Astrocyte of the hippocampus (primary cell): ENCODE measurements at regions not wholly inside any gene's neighbourhood (a gene's known extent, or its start where the extent isn't known, plus 50 kb on each side); places are given as distances from the start of the nearest gene placed in this dataset.
A peak's percentile ranks its signal among the peaks of the same experiment; 100 is the strongest.

Experiments used
- DNase-seq: peaks from one replicate; pipeline ENCODE4 v3.0.0; 2011; ENCODE audit warnings: low read depth, low spot score

DNA sequence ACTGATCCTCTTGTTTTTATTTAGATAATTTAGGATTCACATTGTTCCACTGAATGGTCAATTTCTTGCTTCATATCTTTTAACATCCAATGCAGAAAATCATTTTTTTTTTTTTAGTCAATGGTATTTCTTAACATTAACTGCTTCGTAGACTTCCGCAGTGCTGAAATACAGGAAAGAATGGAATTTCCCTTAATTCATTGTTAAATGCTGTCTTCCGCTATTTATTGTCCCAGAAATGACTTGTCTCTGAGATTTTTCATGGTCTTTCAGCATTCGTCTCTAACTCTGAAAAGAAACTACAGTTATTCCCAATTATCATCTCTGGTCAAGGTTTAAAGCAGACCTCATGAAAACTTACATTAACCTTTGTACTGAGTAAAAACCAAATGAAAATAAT lies 1029.1 kb upstream of the MANEA start:
- DNase-seq: no peak

- DNase-seq: no peak
These were observed 1041.5 kb upstream of the MANEA start for GRCh38 chr6:94535798-94536197.

GRCh38 chr6:94511502-94512088 lies 1065.7 kb upstream of the MANEA start:
- DNase-seq: no peak

DNA sequence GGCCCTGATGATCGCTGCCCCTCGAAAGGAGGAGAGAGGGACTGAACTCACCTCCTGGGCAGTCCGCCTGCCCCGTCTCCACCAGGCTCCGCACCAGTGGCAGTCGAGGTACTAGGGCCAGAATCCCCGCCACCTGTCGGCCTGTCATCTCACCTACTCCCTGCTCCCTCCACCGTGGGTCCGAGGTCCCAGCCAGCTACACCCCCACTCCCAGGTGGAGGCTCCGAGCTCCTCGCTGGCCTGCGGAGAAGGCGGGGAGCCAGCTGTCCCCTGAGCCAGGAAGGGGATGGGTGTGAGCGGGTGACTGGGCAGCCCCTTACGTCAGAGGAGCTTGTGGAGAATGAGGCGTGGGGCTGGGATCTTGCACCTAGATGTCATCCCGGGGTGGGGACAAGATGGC lies 1066.5 kb upstream of the MANEA start:
- DNase-seq: no peak

DNA sequence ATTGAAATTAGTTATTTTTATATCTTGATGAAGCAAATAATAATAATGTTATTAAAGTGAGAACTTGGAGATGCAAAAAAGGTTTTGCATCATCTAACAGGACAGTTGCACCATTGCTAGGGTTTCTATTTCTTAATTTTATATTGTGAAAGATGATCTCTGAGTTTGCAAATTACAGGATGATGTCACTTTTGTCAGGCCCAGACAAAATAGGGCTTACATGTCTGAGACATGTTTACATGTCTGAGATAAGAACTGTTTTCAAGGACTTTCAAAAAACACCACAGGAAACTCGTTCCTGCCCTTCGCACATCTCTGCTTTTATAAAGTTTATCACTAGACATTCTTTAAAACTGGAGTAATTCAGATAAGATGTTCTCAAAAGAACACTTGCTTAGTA lies 1075.8 kb upstream of the MANEA start:
- DNase-seq: no peak

- DNase-seq: no peak
These were observed 1078.7 kb upstream of the EPHA7 start for GRCh38 chr6:94498099-94498498.

GRCh38 chr6:94494500-94494899 lies 1075.1 kb upstream of the EPHA7 start:
- DNase-seq: no peak

- DNase-seq: no peak
These were observed 1068.0 kb upstream of the EPHA7 start for GRCh38 chr6:94487371-94487770.

GRCh38 chr6:94478133-94479005 lies 1059.0 kb upstream of the EPHA7 start:
- no peak for DNase-seq

GRCh38 chr6:94468830-94469229 lies 1049.5 kb upstream of the EPHA7 start:
- DNase-seq: no peak

DNA sequence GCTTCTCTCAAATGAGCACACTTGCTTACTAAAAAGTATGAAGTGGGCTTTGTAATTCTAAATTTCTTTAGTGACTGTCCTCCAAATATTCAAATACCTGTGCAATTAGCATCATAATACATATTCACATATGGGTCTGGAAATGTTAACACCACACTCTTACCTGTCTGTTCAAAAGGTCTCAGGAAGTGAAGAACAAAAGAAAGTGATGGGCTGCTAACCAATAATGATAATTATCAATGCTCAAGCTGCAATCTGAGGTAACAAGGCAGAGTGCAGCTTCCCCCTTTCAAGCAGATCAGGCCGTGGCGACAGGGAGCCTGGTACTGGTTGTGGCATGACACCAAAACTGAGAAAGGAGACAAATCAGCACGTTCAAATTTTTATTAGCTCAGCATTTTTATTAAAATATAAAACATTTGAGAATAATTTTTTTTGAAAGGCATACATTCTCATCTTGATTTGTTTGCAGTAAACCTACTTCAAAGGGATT lies 1044.7 kb upstream of the EPHA7 start:
- DNase-seq: no peak

DNA sequence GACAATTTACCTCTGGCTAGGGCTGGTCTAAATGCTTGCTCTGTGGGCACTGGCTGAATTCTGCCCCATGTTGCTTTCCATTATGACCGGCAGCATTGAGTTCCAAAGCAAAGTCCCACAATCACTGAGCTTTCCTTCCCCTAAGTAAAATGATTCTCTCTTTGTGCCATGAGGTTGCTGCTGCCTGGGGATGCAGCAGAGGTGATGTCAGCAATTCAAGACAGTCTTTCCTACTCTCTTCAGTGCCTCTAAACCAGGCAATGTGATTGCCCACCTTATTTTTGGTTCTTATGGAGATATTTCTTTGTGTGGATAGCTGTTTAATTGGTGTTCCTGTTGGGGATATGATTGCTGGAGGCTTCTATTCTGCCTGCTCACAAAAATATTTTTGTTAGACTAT lies 1043.9 kb upstream of the EPHA7 start:
- no peak for DNase-seq

DNA sequence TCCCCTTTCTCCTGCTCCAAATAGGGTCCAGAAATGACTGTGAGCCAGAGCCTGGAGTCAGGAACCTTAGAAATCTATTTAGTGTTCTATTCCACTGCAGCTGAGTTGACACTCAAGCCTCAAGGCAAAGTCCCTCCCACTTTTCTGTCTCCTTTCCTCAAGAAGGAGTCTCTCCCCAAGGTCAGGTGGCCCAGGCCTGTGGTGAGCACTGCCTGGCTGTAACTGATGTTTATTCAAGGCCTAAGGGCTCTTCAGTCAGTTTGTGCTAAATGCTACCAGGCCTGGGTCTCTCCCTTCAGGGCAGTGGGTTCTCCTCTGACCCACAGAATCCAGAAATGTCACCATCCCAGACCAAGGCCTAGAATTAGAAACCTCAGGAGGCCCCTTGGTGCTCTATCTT lies 1042.9 kb upstream of the EPHA7 start:
- DNase-seq: no peak

DNA sequence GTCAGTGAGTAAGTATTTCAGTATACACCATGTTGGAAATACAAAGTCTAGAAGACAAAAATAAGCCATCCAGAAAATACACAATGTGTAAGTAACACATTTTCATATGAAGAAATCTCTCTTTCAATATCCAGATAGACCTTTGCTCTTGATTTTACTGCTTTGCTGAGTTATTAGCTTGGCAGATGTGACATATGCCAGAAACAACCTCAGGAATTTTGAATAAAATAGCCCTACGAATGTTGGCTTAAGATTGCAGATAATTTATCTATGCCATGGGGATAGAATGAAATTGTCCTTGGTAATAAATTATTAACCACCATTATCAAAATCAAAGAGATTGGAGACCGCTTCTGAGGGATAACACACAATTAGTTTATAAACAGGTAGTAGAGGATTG lies 1036.9 kb upstream of the EPHA7 start:
- no peak for DNase-seq

GRCh38 chr6:94454231-94454630 lies 1034.9 kb upstream of the EPHA7 start:
- DNase-seq: no peak

DNA sequence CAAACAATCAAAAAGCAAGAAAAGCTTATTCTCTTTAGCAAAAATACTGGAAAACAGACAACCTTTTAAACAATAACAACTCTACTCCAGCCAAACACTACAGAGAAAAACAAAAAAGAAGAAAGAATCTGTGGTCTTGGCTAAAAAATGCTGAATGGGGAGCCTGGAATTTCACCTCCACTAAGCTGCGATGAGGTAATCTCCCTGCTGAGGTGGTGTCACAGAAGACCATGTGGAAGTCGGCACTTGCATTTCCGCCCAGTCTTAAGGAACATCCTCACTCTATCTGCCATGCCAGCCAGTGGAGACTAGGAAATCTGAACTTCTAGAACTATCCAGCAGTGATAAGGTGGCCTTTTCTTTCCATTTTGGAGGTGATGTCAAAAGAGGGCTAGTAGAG lies 1026.8 kb upstream of the EPHA7 start:
- DNase-seq: peak; percentile 2

GRCh38 chr6:94443701-94444100 lies 1024.3 kb upstream of the EPHA7 start:
- DNase-seq: no peak

DNA sequence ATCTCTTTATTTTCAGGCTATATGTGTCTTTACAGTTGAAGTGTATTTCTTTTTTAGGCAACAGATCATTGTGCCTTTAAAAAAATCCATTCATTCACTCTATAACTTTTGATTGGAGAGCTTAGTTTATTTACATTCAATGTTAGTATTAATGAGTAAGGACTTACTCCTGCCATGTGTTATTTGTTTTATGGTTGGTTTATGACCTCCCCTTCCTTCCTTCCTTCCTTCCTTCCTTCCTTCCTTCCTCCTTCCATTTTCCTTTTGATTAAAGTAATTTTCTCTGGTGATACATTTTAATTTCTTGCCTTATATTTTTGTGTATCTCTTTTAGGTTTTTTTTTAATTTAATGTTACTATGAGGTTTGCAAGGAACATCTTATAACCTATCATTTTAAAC lies 1005.3 kb upstream of the EPHA7 start:
- no peak for DNase-seq

DNA sequence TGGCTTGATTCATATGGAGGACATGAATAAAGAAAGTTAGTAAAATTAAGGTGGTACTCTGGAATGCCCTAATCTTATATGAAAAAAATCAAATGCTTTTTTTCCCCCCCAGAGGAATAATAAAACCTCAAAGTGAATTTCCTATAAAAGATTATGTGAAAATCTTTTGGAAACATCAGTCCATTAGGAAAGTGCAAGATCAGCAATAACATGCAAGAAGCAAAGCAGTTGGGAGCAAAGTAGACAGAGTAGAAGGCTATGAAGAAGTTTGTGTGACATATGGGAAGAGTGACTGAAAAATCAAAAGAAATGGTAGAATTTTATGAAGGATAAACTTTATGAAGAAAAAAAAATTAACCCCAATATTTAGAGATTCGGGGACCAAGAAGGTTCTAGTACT lies 998.0 kb upstream of the EPHA7 start:
- no peak for DNase-seq

GRCh38 chr6:94414041-94414440 lies 994.7 kb upstream of the EPHA7 start:
- no peak for DNase-seq

- DNase-seq: no peak
These were observed 982.0 kb upstream of the EPHA7 start for GRCh38 chr6:94401311-94401710.

DNA sequence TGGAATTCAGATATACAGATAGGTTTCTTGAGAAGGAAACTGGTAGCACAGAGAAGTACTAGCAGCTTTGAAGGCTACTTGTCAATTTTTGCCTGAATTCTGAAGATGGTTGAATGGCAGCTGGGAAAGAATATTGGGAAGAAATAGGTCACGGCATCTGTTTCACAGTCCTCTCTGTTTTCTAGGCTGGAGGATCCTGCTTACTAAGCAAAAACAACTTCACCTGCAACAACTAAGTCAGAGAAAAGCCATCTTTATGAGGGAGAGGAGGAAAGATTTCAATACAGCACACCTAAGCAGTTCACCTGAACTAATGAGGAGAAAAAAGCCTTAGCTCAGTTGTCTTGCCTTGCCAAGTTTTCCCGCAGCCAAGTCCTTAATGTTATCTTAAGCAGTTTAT lies 975.5 kb upstream of the EPHA7 start:
- no peak for DNase-seq

DNA sequence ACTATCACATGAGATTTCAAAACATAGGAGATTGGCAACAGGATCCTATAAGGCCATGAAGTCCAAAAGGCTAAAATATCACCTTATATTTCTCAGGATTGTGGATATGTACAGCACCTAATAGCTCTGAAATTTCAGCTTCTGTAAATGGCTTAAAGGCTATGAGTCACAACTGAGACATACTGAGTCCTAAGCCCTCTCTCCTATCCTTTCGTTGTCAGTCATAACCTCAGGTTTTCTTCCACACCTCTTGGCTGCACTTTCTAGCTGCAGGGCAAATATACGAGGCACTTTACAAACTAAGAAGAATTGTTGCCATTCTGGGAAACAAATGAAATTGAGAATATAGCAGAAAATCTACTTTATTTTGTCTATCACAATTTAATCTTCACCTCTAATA lies 969.9 kb upstream of the EPHA7 start:
- no peak for DNase-seq
